Cerebellar cortex (tissue), 1 donor: ENCODE measurements at regions not wholly inside any gene's neighbourhood (a gene's known extent, or its start where the extent isn't known, plus 50 kb on each side); places are given as distances from the start of the nearest gene placed in this dataset.

Experiments used
- DNase-seq: peaks from one replicate; pipeline ENCODE4 v3.0.0-alpha.2; 2015; ENCODE audit warnings: low spot score

- no peak for DNase-seq
Measured at GRCh38 chr6:144834426-144835038, 549.4 kb downstream of the UTRN start.

- no peak for DNase-seq
Measured at GRCh38 chr6:144835322-144835973, 550.3 kb downstream of the UTRN start.

GRCh38 chr6:144840619-144841018, 555.5 kb downstream of the UTRN start:
- DNase-seq = no peak

GRCh38 chr6:144843701-144844100, 558.6 kb downstream of the UTRN start:
- no peak for DNase-seq

- DNase-seq = no peak
Measured at GRCh38 chr6:144844596-144844995, 559.5 kb downstream of the UTRN start.

- DNase-seq = no peak
Measured at GRCh38 chr6:144845186-144845585, 560.1 kb downstream of the UTRN start.

- no peak for DNase-seq
Measured at GRCh38 chr6:144847916-144848315, 562.8 kb downstream of the UTRN start.

GRCh38 chr6:144849920-144850319, 564.8 kb downstream of the UTRN start:
- no peak for DNase-seq

GRCh38 chr6:144853603-144854002, 568.5 kb downstream of the UTRN start:
- no peak for DNase-seq

GRCh38 chr6:144854654-144855053, 569.5 kb downstream of the UTRN start:
- no peak for DNase-seq

GRCh38 chr6:144855375-144855774, 570.2 kb downstream of the UTRN start:
- no peak for DNase-seq

- no peak for DNase-seq
Measured at GRCh38 chr6:144855812-144856531, 570.8 kb downstream of the UTRN start.

GRCh38 chr6:144856622-144857021, 571.5 kb downstream of the UTRN start:
- DNase-seq = no peak

GRCh38 chr6:144857086-144857485, 572.0 kb downstream of the UTRN start:
- no peak for DNase-seq

- DNase-seq = no peak
Measured at GRCh38 chr6:144862769-144863168, 577.6 kb downstream of the UTRN start.

GRCh38 chr6:144867761-144868160, 582.6 kb downstream of the UTRN start:
- no peak for DNase-seq

GRCh38 chr6:144870782-144871181, 585.6 kb downstream of the UTRN start:
- DNase-seq = no peak

- DNase-seq = no peak
Measured at GRCh38 chr6:144873623-144874378, 588.7 kb downstream of the UTRN start.

- no peak for DNase-seq
Measured at GRCh38 chr6:144876689-144877088, 591.6 kb downstream of the UTRN start.

GRCh38 chr6:144877118-144877517, 592.0 kb downstream of the UTRN start:
- DNase-seq = no peak

- no peak for DNase-seq
Measured at GRCh38 chr6:144878577-144878976, 593.4 kb downstream of the UTRN start.

GRCh38 chr6:144879436-144879835, 594.3 kb downstream of the UTRN start:
- DNase-seq = no peak

GRCh38 chr6:144882425-144882824, 597.3 kb downstream of the UTRN start:
- no peak for DNase-seq
